ENCODE measurements at regions not wholly inside any gene's neighbourhood (a gene's known extent, or its start where the extent isn't known, plus 50 kb on each side); places are given as distances from the start of the nearest gene placed in this dataset.

DNA sequence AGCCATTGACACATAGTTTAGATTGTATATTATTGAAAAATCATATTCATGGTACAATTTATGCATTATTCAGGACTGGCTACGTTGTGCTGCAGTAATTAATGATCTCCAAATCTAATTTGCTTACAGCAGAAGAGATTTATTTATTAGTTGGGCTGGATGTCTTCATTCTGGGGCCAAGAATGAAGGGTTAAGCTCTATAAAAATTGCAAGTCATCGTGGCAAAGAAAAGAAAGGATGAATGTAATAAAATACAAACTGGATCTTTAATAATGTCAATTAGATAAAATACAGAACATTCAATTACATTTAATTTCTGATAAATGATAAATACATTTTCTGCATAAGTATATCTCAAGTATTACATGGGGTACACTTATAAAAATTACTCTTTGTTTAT, 151.8 kb upstream of the ANO5 start:
- no peaks in the 10 kb centered on the region for H3K36me3 ChIP-seq
- no peak overlapping the region for H3K4me3 ChIP-seq (ENCODE audit: low read depth, low read length)
- TF ChIP-seq CTCF (IDR thresholded peaks at IDR 0.05; ENCODE audit: low read depth, low read length) = no peak
- no peaks in the 10 kb centered on the region for H3K27me3 ChIP-seq (ENCODE audit: insufficient read depth, low read depth, severe bottlenecking)
- H3K9me3 ChIP-seq (ENCODE audit: severe bottlenecking) = no peaks in the 10 kb centered on the region
- no peak for DNase-seq
- no peak overlapping the region for H3K27ac ChIP-seq

- no peak overlapping the region for H3K27ac ChIP-seq
- H3K4me3 ChIP-seq (ENCODE audit: low read depth, low read length) = no peak overlapping the region
- no peaks in the 10 kb centered on the region for H3K9me3 ChIP-seq (ENCODE audit: severe bottlenecking)
- H3K27me3 ChIP-seq (ENCODE audit: insufficient read depth, low read depth, severe bottlenecking) = no peaks in the 10 kb centered on the region
- no peak for DNase-seq
- TF ChIP-seq CTCF (IDR thresholded peaks at IDR 0.05; ENCODE audit: low read depth, low read length) = no peak
- no peaks in the 10 kb centered on the region for H3K36me3 ChIP-seq
Observed at GRCh38 chr11:22042081-22042480, 150.8 kb upstream of the ANO5 start.

DNA sequence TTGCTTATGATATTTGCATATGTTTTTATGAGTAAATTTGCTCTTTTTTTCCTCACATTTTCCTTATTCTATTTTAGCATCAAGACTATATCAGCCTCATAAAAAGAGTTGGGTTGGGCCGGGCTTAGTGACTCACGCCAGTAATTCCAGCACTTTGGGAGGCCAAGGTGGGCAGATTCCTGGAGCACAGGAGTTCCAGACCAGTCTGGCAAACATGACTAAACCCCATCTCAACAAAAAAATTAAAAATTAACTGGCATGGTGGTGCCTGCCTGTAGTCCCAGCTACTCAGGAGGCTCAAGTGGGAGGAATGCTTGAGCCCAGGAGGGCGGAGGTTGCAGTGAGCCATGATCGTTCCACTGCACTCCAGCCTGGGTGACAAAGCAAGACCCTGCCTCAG, 148.8 kb upstream of the ANO5 start:
- H3K27me3 ChIP-seq (ENCODE audit: insufficient read depth, low read depth, severe bottlenecking) = no peaks in the 10 kb centered on the region
- DNase-seq = no peak
- H3K4me3 ChIP-seq (ENCODE audit: low read depth, low read length) = no peak overlapping the region
- TF ChIP-seq CTCF (IDR thresholded peaks at IDR 0.05; ENCODE audit: low read depth, low read length) = no peak
- no peaks in the 10 kb centered on the region for H3K36me3 ChIP-seq
- H3K9me3 ChIP-seq (ENCODE audit: severe bottlenecking) = no peaks in the 10 kb centered on the region
- no peak overlapping the region for H3K27ac ChIP-seq

GRCh38 chr11:22049276-22049675, 143.6 kb upstream of the ANO5 start:
- no peaks in the 10 kb centered on the region for H3K36me3 ChIP-seq
- DNase-seq = no peak
- H3K9me3 ChIP-seq (ENCODE audit: severe bottlenecking) = peaks cover 3% of the 10 kb centered on the region
- no peak overlapping the region for H3K4me3 ChIP-seq (ENCODE audit: low read depth, low read length)
- no peak for TF ChIP-seq CTCF (IDR thresholded peaks at IDR 0.05; ENCODE audit: low read depth, low read length)
- H3K27me3 ChIP-seq (ENCODE audit: insufficient read depth, low read depth, severe bottlenecking) = no peaks in the 10 kb centered on the region
- H3K27ac ChIP-seq = no peak overlapping the region

DNA sequence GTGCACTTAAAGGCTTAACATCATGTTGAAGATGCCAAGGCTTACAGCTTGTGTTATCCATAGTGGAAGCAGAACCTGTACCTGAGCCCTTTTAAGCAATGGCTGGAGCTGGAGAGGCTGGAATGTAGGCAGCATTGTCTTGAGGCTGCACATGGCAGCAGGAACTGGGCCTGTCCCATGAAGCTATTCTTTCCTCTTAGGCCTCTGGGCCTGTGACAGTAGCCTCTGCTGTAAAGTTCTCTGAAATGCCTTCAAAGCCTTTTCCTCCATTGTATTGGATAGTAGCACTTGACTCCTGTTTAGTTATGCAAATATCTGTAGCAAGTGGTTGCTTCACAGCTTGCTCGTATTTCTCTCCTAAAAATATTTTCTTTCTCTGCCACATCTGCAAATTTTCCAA, 127.4 kb upstream of the ANO5 start:
- H3K4me3 ChIP-seq (ENCODE audit: low read depth, low read length) = no peak overlapping the region
- H3K27me3 ChIP-seq (ENCODE audit: insufficient read depth, low read depth, severe bottlenecking) = no peaks in the 10 kb centered on the region
- H3K9me3 ChIP-seq (ENCODE audit: severe bottlenecking) = peaks cover 3% of the 10 kb centered on the region
- TF ChIP-seq CTCF (IDR thresholded peaks at IDR 0.05; ENCODE audit: low read depth, low read length) = no peak
- no peak overlapping the region for H3K27ac ChIP-seq
- DNase-seq = no peak
- H3K36me3 ChIP-seq = no peaks in the 10 kb centered on the region

DNA sequence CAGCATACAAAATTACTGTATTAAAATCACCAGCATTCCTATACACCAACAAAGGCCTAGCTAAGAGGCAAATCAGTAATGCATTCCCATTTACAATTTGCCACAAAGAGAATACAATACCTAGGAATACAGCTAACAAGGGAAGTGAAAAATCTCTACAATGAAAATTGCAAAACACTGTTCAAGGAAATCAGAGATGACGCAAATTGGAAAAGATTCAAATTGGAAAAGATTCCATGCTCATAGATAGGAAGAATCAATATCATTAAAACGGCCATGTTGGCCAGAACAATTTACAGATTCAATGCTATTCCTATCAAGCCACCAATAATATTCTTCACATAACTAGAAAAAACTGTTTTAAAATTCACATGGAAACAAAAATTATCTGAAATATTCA, 123.0 kb upstream of the ANO5 start:
- no peak for DNase-seq
- H3K4me3 ChIP-seq (ENCODE audit: low read depth, low read length) = no peak overlapping the region
- no peaks in the 10 kb centered on the region for H3K36me3 ChIP-seq
- no peak for TF ChIP-seq CTCF (IDR thresholded peaks at IDR 0.05; ENCODE audit: low read depth, low read length)
- H3K27ac ChIP-seq = no peak overlapping the region
- H3K27me3 ChIP-seq (ENCODE audit: insufficient read depth, low read depth, severe bottlenecking) = no peaks in the 10 kb centered on the region
- H3K9me3 ChIP-seq (ENCODE audit: severe bottlenecking) = no peaks in the 10 kb centered on the region
